K562 (cell line): ENCODE measurements at regions not wholly inside any gene's neighbourhood (a gene's known extent, or its start where the extent isn't known, plus 50 kb on each side); places are given as distances from the start of the nearest gene placed in this dataset.

Experiments
- CBX3 ChIP-seq, 2 experiments: IDR thresholded peaks; 1 replicate in 1 of 2; 2 replicates in 1 of 2; pipeline ENCODE4 v1.6.1; 2012; ENCODE audit warnings: inconsistent platforms in 2 of 2, low read length in 2 of 2, borderline replicate concordance in 1 of 2, control low read depth in 1 of 2
- CTCFL ChIP-seq: IDR thresholded peaks from 2 replicates; pipeline ENCODE4 v1.6.1; 2011; ENCODE audit warnings: borderline replicate concordance, low read depth, mild to moderate bottlenecking, moderate library complexity, low read length; ENCODE audit not compliant: insufficient read depth, poor library complexity, severe bottlenecking
- RAD21 ChIP-seq, 2 experiments: fragments of 250-450 bp in 1 of 2; fragments of 450-650 bp in 1 of 2; sonication (Bioruptor Pico) in 1 of 2; formaldehyde crosslinking in 1 of 2; IDR thresholded peaks in 1 of 2; conservative IDR thresholded peaks in 1 of 2; 2 replicates each; pipeline versions ENCODE4 v1.4.0 to v1.8.0; 2020 to 2022; ENCODE audit warnings: mild to moderate bottlenecking in 2 of 2, moderate library complexity in 1 of 2
- RBM34 ChIP-seq: fragments of 200-400 bp; formaldehyde crosslinking; IDR thresholded peaks from 2 replicates; pipeline ENCODE4 v1.6.1; 2018; ENCODE audit warnings: low read length, borderline replicate concordance; ENCODE audit not compliant: insufficient read depth
- RNF2 ChIP-seq: sonication (generic); IDR thresholded peaks from 2 replicates; pipeline ENCODE4 v1.6.1; 2016
- SMARCC2 ChIP-seq: fragments of 450-650 bp; IDR thresholded peaks from 2 replicates; pipeline ENCODE4 v1.6.1; 2017; ENCODE audit warnings: antibody characterized with exemption, moderate library complexity, mild to moderate bottlenecking, low read depth
- UBTF ChIP-seq, 2 experiments: IDR thresholded peaks; 2 replicates each; pipeline ENCODE4 v1.6.1; 2012; ENCODE audit warnings: improper control_type of control experiment in 2 of 2, low read depth in 2 of 2, low read length in 2 of 2, borderline replicate concordance in 1 of 2
- ZC3H4 ChIP-seq: sonication (generic); formaldehyde crosslinking; IDR thresholded peaks from 2 replicates; pipeline ENCODE4 v1.9.0; 2021; ENCODE audit warnings: missing genetic modification reagents, borderline replicate concordance
- TF ChIP-seq, protein P1 (sequence below), 3 experiments: IDR thresholded peaks in 2 of 3; conservative IDR thresholded peaks in 1 of 3; 2 replicates each; pipeline ENCODE4 v1.5.1; 2011 to 2012; ENCODE audit warnings: low read length in 3 of 3, mild to moderate bottlenecking in 3 of 3, control low read depth in 2 of 3, improper control_type of control experiment in 1 of 3, inconsistent platforms in 1 of 3, low read depth in 1 of 3, mixed read lengths in 1 of 3, moderate library complexity in 1 of 3; ENCODE audit not compliant: insufficient read depth in 2 of 3
- TF ChIP-seq, protein P2 (sequence below): fragments of 250-450 bp; sonication (Bioruptor Pico); IDR thresholded peaks from 2 replicates; pipeline ENCODE4 v1.8.0; 2022; ENCODE audit warnings: moderate library complexity, mild to moderate bottlenecking, inconsistent platforms

DNA sequence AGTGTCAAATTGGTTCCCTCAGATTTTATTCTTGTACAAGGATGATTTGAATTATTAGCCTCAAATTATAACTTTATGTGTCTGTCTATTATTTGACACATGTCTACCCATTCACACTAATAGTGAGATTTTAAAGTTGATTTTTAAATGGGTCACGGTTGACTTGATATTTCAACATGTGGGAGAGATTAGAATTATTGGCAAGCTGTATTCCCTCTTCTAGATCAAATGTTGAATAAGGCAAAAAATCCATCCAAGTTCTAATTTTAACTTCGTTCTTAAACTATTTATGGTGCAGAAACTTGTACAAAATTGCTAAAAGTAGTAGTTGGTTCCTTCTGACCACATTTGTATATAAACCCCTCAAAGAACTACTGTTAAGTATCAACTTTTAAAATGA lies 1498.0 kb downstream of the STIM2 start:
- no peak for TF ChIP-seq UBTF (IDR thresholded peaks at IDR 0.05; ENCODE audit: borderline replicate concordance in 1 of 2, low read depth in 2 of 2, low read length in 2 of 2)
- no peak for TF ChIP-seq RBM34
- TF ChIP-seq, protein P1, sequence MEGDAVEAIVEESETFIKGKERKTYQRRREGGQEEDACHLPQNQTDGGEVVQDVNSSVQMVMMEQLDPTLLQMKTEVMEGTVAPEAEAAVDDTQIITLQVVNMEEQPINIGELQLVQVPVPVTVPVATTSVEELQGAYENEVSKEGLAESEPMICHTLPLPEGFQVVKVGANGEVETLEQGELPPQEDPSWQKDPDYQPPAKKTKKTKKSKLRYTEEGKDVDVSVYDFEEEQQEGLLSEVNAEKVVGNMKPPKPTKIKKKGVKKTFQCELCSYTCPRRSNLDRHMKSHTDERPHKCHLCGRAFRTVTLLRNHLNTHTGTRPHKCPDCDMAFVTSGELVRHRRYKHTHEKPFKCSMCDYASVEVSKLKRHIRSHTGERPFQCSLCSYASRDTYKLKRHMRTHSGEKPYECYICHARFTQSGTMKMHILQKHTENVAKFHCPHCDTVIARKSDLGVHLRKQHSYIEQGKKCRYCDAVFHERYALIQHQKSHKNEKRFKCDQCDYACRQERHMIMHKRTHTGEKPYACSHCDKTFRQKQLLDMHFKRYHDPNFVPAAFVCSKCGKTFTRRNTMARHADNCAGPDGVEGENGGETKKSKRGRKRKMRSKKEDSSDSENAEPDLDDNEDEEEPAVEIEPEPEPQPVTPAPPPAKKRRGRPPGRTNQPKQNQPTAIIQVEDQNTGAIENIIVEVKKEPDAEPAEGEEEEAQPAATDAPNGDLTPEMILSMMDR (IDR thresholded peaks at IDR 0.05 in 2 of 3, conservative IDR thresholded peaks at IDR 0.05 in 1 of 3; ENCODE audit: insufficient read depth in 2 of 3, low read depth in 1 of 3, low read length in 3 of 3), result no peak
- no peak for TF ChIP-seq SMARCC2
- no peak for TF ChIP-seq CBX3 (IDR thresholded peaks at IDR 0.05; ENCODE audit: borderline replicate concordance in 1 of 2, low read length in 2 of 2)
- no peak for TF ChIP-seq RAD21 (CRISPR knock-in tag; conservative IDR thresholded peaks at IDR 0.05 in 1 of 2, IDR thresholded peaks at IDR 0.05 in 1 of 2)
- TF ChIP-seq ZC3H4 (CRISPR knock-in tag), result no peak
- no peak for TF ChIP-seq RNF2
- TF ChIP-seq CTCFL, result no peak
- TF ChIP-seq, protein P2, sequence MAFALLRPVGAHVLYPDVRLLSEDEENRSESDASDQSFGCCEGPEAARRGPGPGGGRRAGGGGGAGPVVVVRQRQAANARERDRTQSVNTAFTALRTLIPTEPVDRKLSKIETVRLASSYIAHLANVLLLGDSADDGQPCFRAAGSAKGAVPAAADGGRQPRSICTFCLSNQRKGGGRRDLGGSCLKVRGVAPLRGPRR (CRISPR knock-in tag), result no peak
